ENCODE measurements at regions not wholly inside any gene's neighbourhood (a gene's known extent, or its start where the extent isn't known, plus 50 kb on each side); places are given as distances from the start of the nearest gene placed in this dataset.
"Not testable (repeated sequence)": the region's sequence is repeated elsewhere in the genome, so short reads cannot be mapped to it uniquely, and the experiment has no call there.

- Mint-ChIP-seq H3K4me1 (no peaks in the 10 kb centered on the region), H3K9me3 (peaks cover 15 to 19% (median 16%) of the 10 kb centered on the region in 3 donors), H3K36me3 (no peaks in the 10 kb centered on the region), H3K4me3 (no peak overlapping the region), H3K27me3 (no peaks in the 10 kb centered on the region), H3K27ac (no peak overlapping the region)
- WGBS (ENCODE audit: insufficient coverage), result 67% methylated on average over 2 of the region's 5 CpGs
- Histone ChIP-seq H3K4me3 (ENCODE audit: control insufficient read depth in 1 of 2, extremely low read depth in 1 of 2, low read length in 1 of 2) (no peak overlapping the region), H3K36me3 (ENCODE audit: control insufficient read depth in 2 of 2, extremely low read depth in 1 of 2, insufficient read depth in 1 of 2, low read length in 1 of 2) (no peaks in the 10 kb centered on the region), H3K4me1 (ENCODE audit: control insufficient read depth in 1 of 2, extremely low read depth in 1 of 2, insufficient read depth in 2 of 2, low read length in 2 of 2) (no peaks in the 10 kb centered on the region), H3K27me3 (replicated peaks in 1 of 2; ENCODE audit: control insufficient read depth in 2 of 2, extremely low read depth in 1 of 2, insufficient read depth in 2 of 2, low read length in 1 of 2) (no peaks in the 10 kb centered on the region), H3K27ac (ENCODE audit: low read length) (no peak overlapping the region), H3K9me3 (no peaks in the 10 kb centered on the region)
- CTCF ChIA-PET, result no interaction called here
- POLR2A ChIA-PET, result no interaction called here
- ATAC-seq (replicated peaks in 1 of 4) (no peak), DNase-seq (no peak)
These were observed 1664.6 kb upstream of the CELF4 start for GRCh38 chr18:39230086-39230803.

- H3K36me3 Mint-ChIP-seq; H3K4me3 Mint-ChIP-seq; H3K27ac Mint-ChIP-seq; H3K4me3 ChIP-seq (ENCODE audit: control insufficient read depth in 1 of 2, extremely low read depth in 1 of 2, low read length in 1 of 2); H3K27ac ChIP-seq (ENCODE audit: low read length); H3K4me1 ChIP-seq (ENCODE audit: control insufficient read depth in 1 of 2, extremely low read depth in 1 of 2, insufficient read depth in 2 of 2, low read length in 2 of 2); H3K9me3 ChIP-seq; POLR2A ChIA-PET; ATAC-seq (replicated peaks in 1 of 4); H3K27me3 Mint-ChIP-seq; CTCF ChIA-PET; DNase-seq; H3K4me1 Mint-ChIP-seq; H3K27me3 ChIP-seq (replicated peaks in 1 of 2; ENCODE audit: control insufficient read depth in 2 of 2, extremely low read depth in 1 of 2, insufficient read depth in 2 of 2, low read length in 1 of 2); H3K36me3 ChIP-seq (ENCODE audit: control insufficient read depth in 2 of 2, extremely low read depth in 1 of 2, insufficient read depth in 1 of 2, low read length in 1 of 2): not testable (repeated sequence)
- peaks cover 14 to 16% (median 15%) of the 10 kb centered on the region in 3 donors for H3K9me3 Mint-ChIP-seq
- WGBS (ENCODE audit: insufficient coverage), result 80% methylated on average over 2 of the region's 2 CpGs
These were observed 1662.2 kb upstream of the CELF4 start for GRCh38 chr18:39227769-39228168.

- Mint-ChIP-seq H3K4me3 (no peak overlapping the region), H3K36me3 (no peaks in the 10 kb centered on the region), H3K4me1 (no peaks in the 10 kb centered on the region), H3K27ac (no peak overlapping the region), H3K9me3 (peaks cover 11 to 16% (median 14%) of the 10 kb centered on the region in 3 donors), H3K27me3 (no peaks in the 10 kb centered on the region)
- no peak for ATAC-seq (replicated peaks in 1 of 4)
- WGBS (ENCODE audit: insufficient coverage), result no CpG with 5 or more reads among the region's 1 CpG
- Histone ChIP-seq H3K4me1 (ENCODE audit: control insufficient read depth in 1 of 2, extremely low read depth in 1 of 2, insufficient read depth in 2 of 2, low read length in 2 of 2) (no peaks in the 10 kb centered on the region), H3K36me3 (ENCODE audit: control insufficient read depth in 2 of 2, extremely low read depth in 1 of 2, insufficient read depth in 1 of 2, low read length in 1 of 2) (no peaks in the 10 kb centered on the region), H3K9me3 (no peaks in the 10 kb centered on the region), H3K4me3 (ENCODE audit: control insufficient read depth in 1 of 2, extremely low read depth in 1 of 2, low read length in 1 of 2) (no peak overlapping the region), H3K27ac (ENCODE audit: low read length) (no peak overlapping the region), H3K27me3 (replicated peaks in 1 of 2; ENCODE audit: control insufficient read depth in 2 of 2, extremely low read depth in 1 of 2, insufficient read depth in 2 of 2, low read length in 1 of 2) (no peaks in the 10 kb centered on the region)
- ChIA-PET POLR2A (no interaction called here), CTCF (no interaction called here)
- DNase-seq, result no peak
These were observed 1659.8 kb upstream of the CELF4 start for GRCh38 chr18:39225373-39225772.

GRCh38 chr18:39223283-39223682 lies 1657.7 kb upstream of the CELF4 start:
- Histone ChIP-seq H3K27ac (ENCODE audit: low read length) (no peak overlapping the region), H3K4me1 (ENCODE audit: control insufficient read depth in 1 of 2, extremely low read depth in 1 of 2, insufficient read depth in 2 of 2, low read length in 2 of 2) (no peaks in the 10 kb centered on the region), H3K36me3 (ENCODE audit: control insufficient read depth in 2 of 2, extremely low read depth in 1 of 2, insufficient read depth in 1 of 2, low read length in 1 of 2) (no peaks in the 10 kb centered on the region), H3K9me3 (no peaks in the 10 kb centered on the region), H3K27me3 (replicated peaks in 1 of 2; ENCODE audit: control insufficient read depth in 2 of 2, extremely low read depth in 1 of 2, insufficient read depth in 2 of 2, low read length in 1 of 2) (no peaks in the 10 kb centered on the region), H3K4me3 (ENCODE audit: control insufficient read depth in 1 of 2, extremely low read depth in 1 of 2, low read length in 1 of 2) (no peak overlapping the region)
- Mint-ChIP-seq H3K27me3 (no peaks in the 10 kb centered on the region), H3K9me3 (peaks cover 5 to 8% (median 5%) of the 10 kb centered on the region in 3 donors), H3K4me1 (no peaks in the 10 kb centered on the region), H3K4me3 (no peak overlapping the region), H3K36me3 (no peaks in the 10 kb centered on the region), H3K27ac (no peak overlapping the region)
- no peak for ATAC-seq (replicated peaks in 1 of 4)
- no peak for DNase-seq
- ChIA-PET POLR2A (no interaction called here), CTCF (no interaction called here)
- WGBS (ENCODE audit: insufficient coverage), result no CpG with 5 or more reads among the region's 1 CpG

GRCh38 chr18:39215920-39216319 lies 1650.3 kb upstream of the CELF4 start:
- CTCF ChIA-PET, result no interaction called here
- H3K4me1 Mint-ChIP-seq, result no peaks in the 10 kb centered on the region
- no CpG with 5 or more reads among the region's 2 CpGs for WGBS (ENCODE audit: insufficient coverage)
- H3K9me3 Mint-ChIP-seq, result peaks cover 7 to 23% (median 8%) of the 10 kb centered on the region in 3 donors
- no peak for ATAC-seq (replicated peaks in 1 of 4)
- POLR2A ChIA-PET, result no interaction called here
- Histone ChIP-seq H3K4me3 (ENCODE audit: control insufficient read depth in 1 of 2, extremely low read depth in 1 of 2, low read length in 1 of 2) (no peak overlapping the region), H3K27ac (ENCODE audit: low read length) (no peak overlapping the region), H3K4me1 (ENCODE audit: control insufficient read depth in 1 of 2, extremely low read depth in 1 of 2, insufficient read depth in 2 of 2, low read length in 2 of 2) (no peaks in the 10 kb centered on the region), H3K27me3 (replicated peaks in 1 of 2; ENCODE audit: control insufficient read depth in 2 of 2, extremely low read depth in 1 of 2, insufficient read depth in 2 of 2, low read length in 1 of 2) (no peaks in the 10 kb centered on the region), H3K9me3 (no peaks in the 10 kb centered on the region), H3K36me3 (ENCODE audit: control insufficient read depth in 2 of 2, extremely low read depth in 1 of 2, insufficient read depth in 1 of 2, low read length in 1 of 2) (no peaks in the 10 kb centered on the region)
- H3K27ac Mint-ChIP-seq, result no peak overlapping the region
- DNase-seq, result no peak
- no peaks in the 10 kb centered on the region for H3K27me3 Mint-ChIP-seq
- no peaks in the 10 kb centered on the region for H3K36me3 Mint-ChIP-seq
- no peak overlapping the region for H3K4me3 Mint-ChIP-seq

GRCh38 chr18:39211461-39211860 lies 1645.9 kb upstream of the CELF4 start:
- Mint-ChIP-seq H3K9me3 (peaks cover 7 to 27% (median 12%) of the 10 kb centered on the region in 3 donors), H3K4me3 (no peak overlapping the region), H3K4me1 (no peaks in the 10 kb centered on the region), H3K27ac (no peak overlapping the region), H3K27me3 (no peaks in the 10 kb centered on the region), H3K36me3 (no peaks in the 10 kb centered on the region)
- no peaks in the 10 kb centered on the region for H3K9me3 ChIP-seq
- no peaks in the 10 kb centered on the region for H3K4me1 ChIP-seq (ENCODE audit: control insufficient read depth in 1 of 2, extremely low read depth in 1 of 2, insufficient read depth in 2 of 2, low read length in 2 of 2)
- no peaks in the 10 kb centered on the region for H3K27me3 ChIP-seq (replicated peaks in 1 of 2; ENCODE audit: control insufficient read depth in 2 of 2, extremely low read depth in 1 of 2, insufficient read depth in 2 of 2, low read length in 1 of 2)
- H3K4me3 ChIP-seq (ENCODE audit: control insufficient read depth in 1 of 2, extremely low read depth in 1 of 2, low read length in 1 of 2), result no peak overlapping the region
- ATAC-seq (replicated peaks in 1 of 4) (no peak), DNase-seq (no peak)
- H3K27ac ChIP-seq (ENCODE audit: low read length), result no peak overlapping the region
- no CpG with 5 or more reads among the region's 1 CpG for WGBS (ENCODE audit: insufficient coverage)
- ChIA-PET POLR2A (no interaction called here), CTCF (no interaction called here)
- H3K36me3 ChIP-seq (ENCODE audit: control insufficient read depth in 2 of 2, extremely low read depth in 1 of 2, insufficient read depth in 1 of 2, low read length in 1 of 2), result no peaks in the 10 kb centered on the region

GRCh38 chr18:39209173-39209572 lies 1643.6 kb upstream of the CELF4 start:
- H3K27ac Mint-ChIP-seq, result no peak overlapping the region
- 80% methylated on average over 1 of the region's 2 CpGs for WGBS (ENCODE audit: insufficient coverage)
- no peaks in the 10 kb centered on the region for H3K27me3 Mint-ChIP-seq
- Histone ChIP-seq H3K27ac (ENCODE audit: low read length) (no peak overlapping the region), H3K4me3 (ENCODE audit: control insufficient read depth in 1 of 2, extremely low read depth in 1 of 2, low read length in 1 of 2) (no peak overlapping the region), H3K36me3 (ENCODE audit: control insufficient read depth in 2 of 2, extremely low read depth in 1 of 2, insufficient read depth in 1 of 2, low read length in 1 of 2) (no peaks in the 10 kb centered on the region), H3K9me3 (no peaks in the 10 kb centered on the region), H3K4me1 (ENCODE audit: control insufficient read depth in 1 of 2, extremely low read depth in 1 of 2, insufficient read depth in 2 of 2, low read length in 2 of 2) (no peaks in the 10 kb centered on the region), H3K27me3 (replicated peaks in 1 of 2; ENCODE audit: control insufficient read depth in 2 of 2, extremely low read depth in 1 of 2, insufficient read depth in 2 of 2, low read length in 1 of 2) (no peaks in the 10 kb centered on the region)
- H3K4me1 Mint-ChIP-seq, result no peaks in the 10 kb centered on the region
- no peaks in the 10 kb centered on the region for H3K36me3 Mint-ChIP-seq
- DNase-seq (no peak), ATAC-seq (replicated peaks in 1 of 4) (no peak)
- POLR2A ChIA-PET, result no interaction called here
- no peak overlapping the region for H3K4me3 Mint-ChIP-seq
- peaks cover 0 to 16% (median 12%) of the 10 kb centered on the region in 3 donors for H3K9me3 Mint-ChIP-seq
- CTCF ChIA-PET, result no interaction called here

Data from T-cell (primary cell).